ENCODE measurements at regions not wholly inside any gene's neighbourhood (a gene's known extent, or its start where the extent isn't known, plus 50 kb on each side); places are given as distances from the start of the nearest gene placed in this dataset.

DNA sequence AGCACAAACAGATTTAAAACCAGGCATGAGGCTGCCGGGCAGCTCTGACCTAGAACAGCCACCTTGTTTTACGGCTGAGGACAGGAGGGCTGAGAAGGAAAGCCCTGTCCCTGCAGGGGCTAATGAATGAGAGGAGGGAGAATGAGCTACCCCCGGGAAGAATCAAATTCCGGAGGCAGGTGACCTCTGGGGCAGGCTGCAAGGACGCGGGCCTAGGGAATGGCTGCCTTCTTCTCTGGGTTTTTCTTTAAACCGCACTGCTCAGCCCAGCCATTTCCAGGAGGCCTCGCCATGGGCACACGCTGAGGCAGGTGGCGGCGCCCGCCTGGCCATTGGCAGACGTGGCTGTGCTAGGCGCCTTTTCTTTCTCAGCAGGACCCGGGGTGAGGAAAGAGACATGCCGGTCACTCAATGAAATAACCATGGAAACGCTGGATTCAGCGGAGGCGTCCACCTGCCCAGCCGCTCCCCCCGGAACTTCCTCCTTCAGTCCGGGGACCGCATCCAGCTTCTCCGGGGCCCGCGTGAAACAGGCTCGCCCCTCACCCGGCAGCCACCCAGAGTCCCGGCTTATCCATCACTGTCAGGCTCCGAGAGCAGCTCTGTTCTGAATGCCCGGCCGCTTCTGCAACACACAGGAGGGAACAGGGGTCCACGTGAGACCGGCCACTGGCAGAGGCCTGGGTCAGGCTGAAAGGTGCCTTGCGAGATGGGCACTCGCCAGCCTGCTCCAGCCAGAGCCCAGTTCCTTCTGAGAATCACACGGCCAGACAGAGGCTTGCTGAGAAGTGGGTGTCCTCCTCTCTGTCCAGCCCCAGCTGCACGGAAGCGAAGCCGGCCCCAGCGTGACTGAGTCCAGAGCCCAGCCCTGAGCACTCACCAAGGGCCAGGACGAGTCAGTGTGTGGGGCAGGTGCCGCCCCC lies 82.1 kb downstream of the PDGFA start:
- no peak for FAIRE-seq
- CTCF ChIA-PET = interaction anchor here (1.0 kb wide), 1 partner anchor 117 kb away, joined by 4 read pairs; no protein-coding TSS in a partner anchor
- RAD21 ChIA-PET (ENCODE audit: unreplicated experiment) = interaction anchor here (0.5 kb wide), 1 partner anchor 84 kb away, joined by 3 read pairs; no protein-coding TSS in a partner anchor
- no peak for DNase-seq (ENCODE audit: low read depth, low spot score)
- ATAC-seq = no peak
- H3K36me3 ChIP-seq (ENCODE audit: control insufficient read depth in 2 of 2, insufficient read depth in 2 of 2, low read length in 1 of 2) = no peaks in the 10 kb centered on the region
- SMC1A ChIA-PET (ENCODE audit: uncharacterized antibody, unreplicated experiment) = interaction anchor here (0.9 kb wide), 1 partner anchor 76 kb away, joined by 3 read pairs; no protein-coding TSS in a partner anchor
- H3K27me3 ChIP-seq (replicated peaks in 1 of 2; ENCODE audit: control insufficient read depth in 2 of 2, insufficient read depth in 2 of 2, low read length in 1 of 2) = no peaks in the 10 kb centered on the region
- H3K9me3 ChIP-seq (replicated peaks; ENCODE audit: control insufficient read depth, insufficient read depth, low read length) = no peaks in the 10 kb centered on the region; the same call in 2 of the 3 replicates
- no TSS peak for BruUV-seq (replicated peaks)
- WGBS (ENCODE audit: insufficient coverage, insufficient replicate concordance, low lambda C conversion rate, missing lambda C conversion rate) = 68% methylated on average over 43 of the region's 43 CpGs
- in situ Hi-C loops (cut with MboI) (no loop called here), intact Hi-C loops (cut with micrococcal nuclease; ENCODE audit: unreplicated experiment) (no loop called here)
- H3K9ac ChIP-seq (ENCODE audit: control insufficient read depth, insufficient read depth, low read length) = no peak overlapping the region
- H3K79me2 ChIP-seq (ENCODE audit: control insufficient read depth, insufficient read depth, low read length) = no peaks in the 10 kb centered on the region
- no peak overlapping the region for H2AFZ ChIP-seq (ENCODE audit: control insufficient read depth, low read depth, low read length)
- POLR2A ChIA-PET = no interaction called here
- no peaks in the 10 kb centered on the region for H4K20me1 ChIP-seq (ENCODE audit: control insufficient read depth, insufficient read depth)
- H3K4me1 ChIP-seq (ENCODE audit: control insufficient read depth, insufficient read depth, low read length) = no peaks in the 10 kb centered on the region
- H3K4me3 ChIP-seq = no peak overlapping the region
- H3K4me2 ChIP-seq (ENCODE audit: control insufficient read depth, insufficient read depth) = no peak overlapping the region
- H3K27ac ChIP-seq (ENCODE audit: control insufficient read depth, insufficient read depth) = no peak overlapping the region
- TF ChIP-seq WRNIP1 (IDR thresholded peaks at IDR 0.05; ENCODE audit: borderline replicate concordance, low read depth, low read length) (no peak), MEF2B (IDR thresholded peaks at IDR 0.05; ENCODE audit: partially characterized antibody, poor library complexity, severe bottlenecking) (no peak), EP300 (IDR thresholded peaks at IDR 0.05; ENCODE audit: borderline replicate concordance in 1 of 2, control insufficient read depth in 1 of 2, low read depth in 2 of 2, low read length in 2 of 2) (no peak), PML (IDR thresholded peaks at IDR 0.05; ENCODE audit: low read length) (no peak), KAT2A (conservative IDR thresholded peaks at IDR 0.05; ENCODE audit: control insufficient read depth, low read depth, low read length) (no peak)
- TF ChIP-seq, protein P1, sequence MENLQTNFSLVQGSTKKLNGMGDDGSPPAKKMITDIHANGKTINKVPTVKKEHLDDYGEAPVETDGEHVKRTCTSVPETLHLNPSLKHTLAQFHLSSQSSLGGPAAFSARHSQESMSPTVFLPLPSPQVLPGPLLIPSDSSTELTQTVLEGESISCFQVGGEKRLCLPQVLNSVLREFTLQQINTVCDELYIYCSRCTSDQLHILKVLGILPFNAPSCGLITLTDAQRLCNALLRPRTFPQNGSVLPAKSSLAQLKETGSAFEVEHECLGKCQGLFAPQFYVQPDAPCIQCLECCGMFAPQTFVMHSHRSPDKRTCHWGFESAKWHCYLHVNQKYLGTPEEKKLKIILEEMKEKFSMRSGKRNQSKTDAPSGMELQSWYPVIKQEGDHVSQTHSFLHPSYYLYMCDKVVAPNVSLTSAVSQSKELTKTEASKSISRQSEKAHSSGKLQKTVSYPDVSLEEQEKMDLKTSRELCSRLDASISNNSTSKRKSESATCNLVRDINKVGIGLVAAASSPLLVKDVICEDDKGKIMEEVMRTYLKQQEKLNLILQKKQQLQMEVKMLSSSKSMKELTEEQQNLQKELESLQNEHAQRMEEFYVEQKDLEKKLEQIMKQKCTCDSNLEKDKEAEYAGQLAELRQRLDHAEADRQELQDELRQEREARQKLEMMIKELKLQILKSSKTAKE (IDR thresholded peaks at IDR 0.05; ENCODE audit: low read depth, poor library complexity, severe bottlenecking) = no peak
- TF ChIP-seq, protein P2, sequence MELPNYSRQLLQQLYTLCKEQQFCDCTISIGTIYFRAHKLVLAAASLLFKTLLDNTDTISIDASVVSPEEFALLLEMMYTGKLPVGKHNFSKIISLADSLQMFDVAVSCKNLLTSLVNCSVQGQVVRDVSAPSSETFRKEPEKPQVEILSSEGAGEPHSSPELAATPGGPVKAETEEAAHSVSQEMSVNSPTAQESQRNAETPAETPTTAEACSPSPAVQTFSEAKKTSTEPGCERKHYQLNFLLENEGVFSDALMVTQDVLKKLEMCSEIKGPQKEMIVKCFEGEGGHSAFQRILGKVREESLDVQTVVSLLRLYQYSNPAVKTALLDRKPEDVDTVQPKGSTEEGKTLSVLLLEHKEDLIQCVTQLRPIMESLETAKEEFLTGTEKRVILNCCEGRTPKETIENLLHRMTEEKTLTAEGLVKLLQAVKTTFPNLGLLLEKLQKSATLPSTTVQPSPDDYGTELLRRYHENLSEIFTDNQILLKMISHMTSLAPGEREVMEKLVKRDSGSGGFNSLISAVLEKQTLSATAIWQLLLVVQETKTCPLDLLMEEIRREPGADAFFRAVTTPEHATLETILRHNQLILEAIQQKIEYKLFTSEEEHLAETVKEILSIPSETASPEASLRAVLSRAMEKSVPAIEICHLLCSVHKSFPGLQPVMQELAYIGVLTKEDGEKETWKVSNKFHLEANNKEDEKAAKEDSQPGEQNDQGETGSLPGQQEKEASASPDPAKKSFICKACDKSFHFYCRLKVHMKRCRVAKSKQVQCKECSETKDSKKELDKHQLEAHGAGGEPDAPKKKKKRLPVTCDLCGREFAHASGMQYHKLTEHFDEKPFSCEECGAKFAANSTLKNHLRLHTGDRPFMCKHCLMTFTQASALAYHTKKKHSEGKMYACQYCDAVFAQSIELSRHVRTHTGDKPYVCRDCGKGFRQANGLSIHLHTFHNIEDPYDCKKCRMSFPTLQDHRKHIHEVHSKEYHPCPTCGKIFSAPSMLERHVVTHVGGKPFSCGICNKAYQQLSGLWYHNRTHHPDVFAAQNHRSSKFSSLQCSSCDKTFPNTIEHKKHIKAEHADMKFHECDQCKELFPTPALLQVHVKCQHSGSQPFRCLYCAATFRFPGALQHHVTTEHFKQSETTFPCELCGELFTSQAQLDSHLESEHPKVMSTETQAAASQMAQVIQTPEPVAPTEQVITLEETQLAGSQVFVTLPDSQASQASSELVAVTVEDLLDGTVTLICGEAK (IDR thresholded peaks at IDR 0.05; ENCODE audit: borderline replicate concordance) = no peak
- TF ChIP-seq, protein P3, sequence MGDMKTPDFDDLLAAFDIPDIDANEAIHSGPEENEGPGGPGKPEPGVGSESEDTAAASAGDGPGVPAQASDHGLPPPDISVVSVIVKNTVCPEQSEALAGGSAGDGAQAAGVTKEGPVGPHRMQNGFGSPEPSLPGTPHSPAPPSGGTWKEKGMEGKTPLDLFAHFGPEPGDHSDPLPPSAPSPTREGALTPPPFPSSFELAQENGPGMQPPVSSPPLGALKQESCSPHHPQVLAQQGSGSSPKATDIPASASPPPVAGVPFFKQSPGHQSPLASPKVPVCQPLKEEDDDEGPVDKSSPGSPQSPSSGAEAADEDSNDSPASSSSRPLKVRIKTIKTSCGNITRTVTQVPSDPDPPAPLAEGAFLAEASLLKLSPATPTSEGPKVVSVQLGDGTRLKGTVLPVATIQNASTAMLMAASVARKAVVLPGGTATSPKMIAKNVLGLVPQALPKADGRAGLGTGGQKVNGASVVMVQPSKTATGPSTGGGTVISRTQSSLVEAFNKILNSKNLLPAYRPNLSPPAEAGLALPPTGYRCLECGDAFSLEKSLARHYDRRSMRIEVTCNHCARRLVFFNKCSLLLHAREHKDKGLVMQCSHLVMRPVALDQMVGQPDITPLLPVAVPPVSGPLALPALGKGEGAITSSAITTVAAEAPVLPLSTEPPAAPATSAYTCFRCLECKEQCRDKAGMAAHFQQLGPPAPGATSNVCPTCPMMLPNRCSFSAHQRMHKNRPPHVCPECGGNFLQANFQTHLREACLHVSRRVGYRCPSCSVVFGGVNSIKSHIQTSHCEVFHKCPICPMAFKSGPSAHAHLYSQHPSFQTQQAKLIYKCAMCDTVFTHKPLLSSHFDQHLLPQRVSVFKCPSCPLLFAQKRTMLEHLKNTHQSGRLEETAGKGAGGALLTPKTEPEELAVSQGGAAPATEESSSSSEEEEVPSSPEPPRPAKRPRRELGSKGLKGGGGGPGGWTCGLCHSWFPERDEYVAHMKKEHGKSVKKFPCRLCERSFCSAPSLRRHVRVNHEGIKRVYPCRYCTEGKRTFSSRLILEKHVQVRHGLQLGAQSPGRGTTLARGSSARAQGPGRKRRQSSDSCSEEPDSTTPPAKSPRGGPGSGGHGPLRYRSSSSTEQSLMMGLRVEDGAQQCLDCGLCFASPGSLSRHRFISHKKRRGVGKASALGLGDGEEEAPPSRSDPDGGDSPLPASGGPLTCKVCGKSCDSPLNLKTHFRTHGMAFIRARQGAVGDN (IDR thresholded peaks at IDR 0.05) = no peak
- TF ChIP-seq, protein P4, sequence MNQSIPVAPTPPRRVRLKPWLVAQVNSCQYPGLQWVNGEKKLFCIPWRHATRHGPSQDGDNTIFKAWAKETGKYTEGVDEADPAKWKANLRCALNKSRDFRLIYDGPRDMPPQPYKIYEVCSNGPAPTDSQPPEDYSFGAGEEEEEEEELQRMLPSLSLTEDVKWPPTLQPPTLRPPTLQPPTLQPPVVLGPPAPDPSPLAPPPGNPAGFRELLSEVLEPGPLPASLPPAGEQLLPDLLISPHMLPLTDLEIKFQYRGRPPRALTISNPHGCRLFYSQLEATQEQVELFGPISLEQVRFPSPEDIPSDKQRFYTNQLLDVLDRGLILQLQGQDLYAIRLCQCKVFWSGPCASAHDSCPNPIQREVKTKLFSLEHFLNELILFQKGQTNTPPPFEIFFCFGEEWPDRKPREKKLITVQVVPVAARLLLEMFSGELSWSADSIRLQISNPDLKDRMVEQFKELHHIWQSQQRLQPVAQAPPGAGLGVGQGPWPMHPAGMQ (IDR thresholded peaks at IDR 0.05; ENCODE audit: borderline replicate concordance) = no peak

Data from GM12878 (cell line).